Smooth muscle cell (in vitro differentiated cells): ENCODE measurements at regions not wholly inside any gene's neighbourhood (a gene's known extent, or its start where the extent isn't known, plus 50 kb on each side); places are given as distances from the start of the nearest gene placed in this dataset.

ENCODE experiments used
- DNase-seq: peaks from one replicate; lab custom pipeline; 2025; ENCODE audit not compliant: unreplicated experiment; lab: John Stamatoyannopoulos, UW
- H2AFZ ChIP-seq: fragments of 200-600 bp; sonication (generic); 2 replicates; pipeline ENCODE4 v1.6.0; 2016; ENCODE audit warnings: antibody characterized with exemption, low read depth, mild to moderate bottlenecking
- H3F3A ChIP-seq: fragments of 200-600 bp; sonication (generic); 2 replicates; pipeline ENCODE4 v1.6.0; 2017; ENCODE audit warnings: antibody characterized with exemption, low read depth
- H3K27ac ChIP-seq: fragments of 200-600 bp; sonication (generic); 2 replicates; pipeline ENCODE4 v1.5.1; 2016; ENCODE audit warnings: low read depth, mild to moderate bottlenecking
- H3K27me3 ChIP-seq: fragments of 200-600 bp; sonication (generic); 2 replicates; pipeline ENCODE4 v1.6.1; 2016; ENCODE audit warnings: low read depth, mild to moderate bottlenecking
- H3K36me3 ChIP-seq: fragments of 200-600 bp; sonication (generic); 2 replicates; pipeline ENCODE4 v1.5.1; 2016; ENCODE audit warnings: low read depth
- H3K4me1 ChIP-seq: fragments of 200-600 bp; sonication (generic); 2 replicates; pipeline ENCODE4 v1.5.1; 2016; ENCODE audit warnings: low read depth
- H3K4me2 ChIP-seq: fragments of 200-600 bp; sonication (generic); 2 replicates; pipeline ENCODE4 v1.6.0; 2016; ENCODE audit warnings: mild to moderate bottlenecking
- H3K4me3 ChIP-seq: fragments of 200-600 bp; sonication (generic); 2 replicates; pipeline ENCODE4 v1.5.1; 2016; ENCODE audit warnings: mild to moderate bottlenecking
- H3K79me2 ChIP-seq: fragments of 200-600 bp; sonication (generic); 2 replicates; pipeline ENCODE4 v1.6.0; 2016; ENCODE audit warnings: low read depth, mild to moderate bottlenecking
- H3K9ac ChIP-seq: fragments of 200-600 bp; sonication (generic); 2 replicates; pipeline ENCODE4 v1.6.0; 2016; ENCODE audit warnings: low read depth
- H3K9me3 ChIP-seq: fragments of 200-600 bp; sonication (generic); replicated peaks from 2 replicates; pipeline ENCODE4 v1.5.1; 2016; ENCODE audit warnings: low read depth
- H4K20me1 ChIP-seq: fragments of 200-600 bp; sonication (generic); 2 replicates; pipeline ENCODE4 v1.6.0; 2016; ENCODE audit warnings: low read depth
- CTCF ChIP-seq: fragments of 200-600 bp; sonication (generic); IDR thresholded peaks from 2 replicates; pipeline ENCODE4 v1.5.1; 2017; ENCODE audit warnings: borderline replicate concordance, mild to moderate bottlenecking, antibody characterized with exemption; ENCODE audit not compliant: insufficient read depth, poor library complexity, severe bottlenecking
- WGBS: methylation state at CpG from one replicate; pipeline ENCODE4 v1.1.7; 2016; ENCODE audit warnings: low lambda C conversion rate; 5-methylcytosine and 5-hydroxymethylcytosine counted together

GRCh38 chr9:126117631-126118030 lies 209.0 kb upstream of the MVB12B start:
- no peak overlapping the region for H3K27ac ChIP-seq
- H3F3A ChIP-seq: no peaks in the 10 kb centered on the region
- H3K79me2 ChIP-seq: no peaks in the 10 kb centered on the region
- H3K9ac ChIP-seq: no peak overlapping the region
- no peak overlapping the region for H2AFZ ChIP-seq
- H3K4me1 ChIP-seq: no peaks in the 10 kb centered on the region
- WGBS: 98% methylated on average over 9 of the region's 9 CpGs
- H3K9me3 ChIP-seq: no peaks in the 10 kb centered on the region
- H3K4me3 ChIP-seq: no peak overlapping the region
- no peak overlapping the region for H3K4me2 ChIP-seq
- TF ChIP-seq CTCF: no peak
- peaks cover 45% of the 10 kb centered on the region for H3K27me3 ChIP-seq
- DNase-seq: no peak
- H4K20me1 ChIP-seq: no peaks in the 10 kb centered on the region
- H3K36me3 ChIP-seq: no peaks in the 10 kb centered on the region

GRCh38 chr9:126119731-126120130 lies 206.9 kb upstream of the MVB12B start:
- Histone ChIP-seq H4K20me1 (no peaks in the 10 kb centered on the region), H3K36me3 (no peaks in the 10 kb centered on the region), H3K4me1 (no peaks in the 10 kb centered on the region), H3K79me2 (no peaks in the 10 kb centered on the region), H3F3A (no peaks in the 10 kb centered on the region), H3K27me3 (peaks cover 57% of the 10 kb centered on the region), H3K9me3 (no peaks in the 10 kb centered on the region), H3K4me2 (no peak overlapping the region), H3K4me3 (no peak overlapping the region), H2AFZ (no peak overlapping the region), H3K27ac (no peak overlapping the region), H3K9ac (no peak overlapping the region)
- no peak for TF ChIP-seq CTCF
- WGBS: 86% methylated on average over 6 of the region's 6 CpGs
- DNase-seq: no peak

GRCh38 chr9:126122901-126123616 lies 203.6 kb upstream of the MVB12B start:
- no peak overlapping the region for H3K4me2 ChIP-seq
- H3K36me3 ChIP-seq: no peaks in the 10 kb centered on the region
- H3K9ac ChIP-seq: no peak overlapping the region
- H3K79me2 ChIP-seq: no peaks in the 10 kb centered on the region
- H3K27ac ChIP-seq: no peak overlapping the region
- no peaks in the 10 kb centered on the region for H3K4me1 ChIP-seq
- no peak overlapping the region for H2AFZ ChIP-seq
- TF ChIP-seq CTCF: no peak
- peaks cover 54% of the 10 kb centered on the region for H3K27me3 ChIP-seq
- no peaks in the 10 kb centered on the region for H4K20me1 ChIP-seq
- no peaks in the 10 kb centered on the region for H3F3A ChIP-seq
- no peak overlapping the region for H3K4me3 ChIP-seq
- 86% methylated on average over 4 of the region's 4 CpGs for WGBS
- H3K9me3 ChIP-seq: no peaks in the 10 kb centered on the region
- DNase-seq: no peak

- WGBS: 89% methylated on average over 6 of the region's 7 CpGs
- no peak overlapping the region for H3K4me3 ChIP-seq
- H3F3A ChIP-seq: no peaks in the 10 kb centered on the region
- H3K27ac ChIP-seq: no peak overlapping the region
- H3K4me1 ChIP-seq: no peaks in the 10 kb centered on the region
- no peak overlapping the region for H3K4me2 ChIP-seq
- peaks cover 61% of the 10 kb centered on the region for H3K27me3 ChIP-seq
- no peak for DNase-seq
- no peaks in the 10 kb centered on the region for H3K36me3 ChIP-seq
- no peak overlapping the region for H3K9ac ChIP-seq
- no peaks in the 10 kb centered on the region for H4K20me1 ChIP-seq
- no peaks in the 10 kb centered on the region for H3K79me2 ChIP-seq
- no peak for TF ChIP-seq CTCF
- H2AFZ ChIP-seq: no peak overlapping the region
- no peaks in the 10 kb centered on the region for H3K9me3 ChIP-seq
Measured at GRCh38 chr9:126123927-126124326, 202.7 kb upstream of the MVB12B start.
